GM21786 (cell line): ENCODE measurements at regions not wholly inside any gene's neighbourhood (a gene's known extent, or its start where the extent isn't known, plus 50 kb on each side); places are given as distances from the start of the nearest gene placed in this dataset.

ENCODE experiments used
- ATAC-seq: cut with Tn5 transposase; IDR thresholded peaks from one replicate; pipeline ENCODE4 v1.9.1; 2021; ENCODE audit not compliant: unreplicated experiment

DNA sequence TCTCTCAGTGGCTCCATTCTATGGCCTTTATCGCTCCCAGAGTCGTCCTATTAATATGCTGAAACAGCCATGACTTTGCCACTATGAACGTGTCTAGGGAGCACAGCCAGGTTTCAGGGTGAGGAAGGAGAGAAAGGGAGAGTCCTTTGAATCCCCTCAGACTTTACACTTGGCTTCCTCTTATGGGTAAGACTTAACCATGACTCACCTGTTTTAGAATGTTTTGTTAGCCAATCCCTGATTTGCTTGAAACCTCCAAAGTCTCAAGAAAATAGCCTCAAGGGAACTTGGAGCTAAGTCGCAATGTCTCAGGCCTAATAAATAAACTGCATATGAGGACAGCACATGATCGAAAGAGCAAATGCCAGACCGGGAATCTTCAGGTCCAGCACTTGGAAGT lies 131.2 kb upstream of the RCN1 start:
- ATAC-seq = no peak

DNA sequence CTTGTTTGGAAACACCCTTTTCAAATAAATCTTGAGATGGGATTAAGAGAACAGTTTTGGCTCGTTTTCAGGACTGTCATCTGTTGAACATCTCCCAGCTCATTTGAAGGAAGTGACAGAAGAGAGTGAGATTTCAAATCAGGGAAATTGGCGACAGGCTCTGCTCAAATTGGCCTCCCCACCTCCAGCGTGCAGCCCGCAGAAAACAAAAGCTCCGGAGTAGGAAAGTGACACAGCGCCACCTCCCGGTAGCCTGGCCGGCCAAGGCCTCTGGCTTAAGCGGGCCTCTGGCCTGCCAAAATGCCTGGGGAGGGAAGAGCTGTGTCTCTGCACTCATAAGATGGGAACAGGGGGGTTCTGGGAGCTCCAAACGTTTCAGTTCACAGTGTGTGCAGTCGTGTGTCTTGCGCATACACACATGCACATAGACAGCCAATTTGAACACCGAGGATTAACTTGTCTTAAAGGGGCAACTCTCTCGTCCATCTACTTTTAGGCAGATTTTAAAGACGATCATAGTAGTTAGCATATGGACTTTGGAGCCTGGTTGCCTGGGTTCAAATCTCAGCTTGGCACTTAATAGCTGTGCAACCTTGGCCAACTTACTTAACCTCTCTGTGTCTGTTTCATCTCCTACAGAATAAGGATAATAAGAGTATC lies 132.7 kb upstream of the RCN1 start:
- peak; percentile 83 for ATAC-seq

DNA sequence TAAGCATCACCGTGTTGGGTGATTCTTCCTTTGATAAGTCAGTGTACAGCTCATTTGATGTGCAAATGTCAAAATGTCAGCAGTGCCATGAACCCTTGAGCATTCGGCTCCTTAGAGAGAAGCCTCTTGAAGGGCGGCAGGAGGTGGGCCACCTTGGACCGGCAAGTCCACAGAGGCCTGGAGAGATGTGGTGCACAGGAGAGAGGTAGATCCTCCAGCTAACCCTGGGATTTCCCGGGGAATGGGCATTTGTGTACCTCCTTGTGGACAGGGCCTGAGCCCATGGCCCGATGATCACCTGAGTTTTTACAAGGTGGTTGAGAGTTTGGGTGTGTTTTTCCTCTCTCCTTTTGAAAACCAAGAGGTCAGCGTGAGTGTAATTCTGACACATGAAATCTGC lies 133.2 kb upstream of the RCN1 start:
- no peak for ATAC-seq

DNA sequence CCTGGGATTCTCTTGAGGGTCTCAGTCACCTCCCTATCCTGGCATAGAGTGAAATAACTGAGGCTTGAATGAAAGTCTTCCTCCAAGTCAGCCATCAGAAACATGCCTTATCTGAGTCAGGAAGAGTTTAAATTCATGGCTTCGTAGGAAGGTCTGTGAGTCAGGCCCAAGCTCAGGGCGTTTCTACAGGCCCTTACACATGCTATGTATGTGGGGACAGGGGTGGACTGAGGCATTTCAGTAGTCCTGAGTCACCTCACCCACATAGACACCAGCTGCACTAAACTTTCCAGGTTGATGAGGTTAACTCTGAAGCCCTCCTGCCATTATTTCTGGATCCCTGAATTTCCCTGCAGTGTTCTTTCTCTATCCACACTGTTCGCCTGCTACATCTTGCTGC lies 134.6 kb upstream of the RCN1 start:
- ATAC-seq = no peak

DNA sequence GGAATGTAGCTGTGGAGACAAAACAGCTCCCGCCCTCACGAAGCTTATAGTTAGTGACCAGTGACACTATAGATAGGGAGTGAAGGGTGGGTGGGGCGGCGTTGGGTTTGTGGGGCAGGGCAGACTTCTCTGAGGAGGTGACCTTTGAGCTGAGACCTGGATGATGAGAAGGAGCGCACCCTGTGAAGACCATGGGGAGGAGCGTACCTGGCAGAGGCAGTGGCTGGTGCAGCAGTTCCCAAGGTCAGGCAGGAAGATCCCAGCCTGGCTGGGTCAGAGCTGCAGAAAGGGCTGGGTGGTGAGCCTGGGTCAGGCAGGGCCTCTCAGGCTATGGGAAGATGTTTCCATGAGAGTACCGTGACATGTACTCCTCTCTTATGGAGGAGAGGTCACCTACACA lies 135.0 kb upstream of the RCN1 start:
- ATAC-seq = no peak

DNA sequence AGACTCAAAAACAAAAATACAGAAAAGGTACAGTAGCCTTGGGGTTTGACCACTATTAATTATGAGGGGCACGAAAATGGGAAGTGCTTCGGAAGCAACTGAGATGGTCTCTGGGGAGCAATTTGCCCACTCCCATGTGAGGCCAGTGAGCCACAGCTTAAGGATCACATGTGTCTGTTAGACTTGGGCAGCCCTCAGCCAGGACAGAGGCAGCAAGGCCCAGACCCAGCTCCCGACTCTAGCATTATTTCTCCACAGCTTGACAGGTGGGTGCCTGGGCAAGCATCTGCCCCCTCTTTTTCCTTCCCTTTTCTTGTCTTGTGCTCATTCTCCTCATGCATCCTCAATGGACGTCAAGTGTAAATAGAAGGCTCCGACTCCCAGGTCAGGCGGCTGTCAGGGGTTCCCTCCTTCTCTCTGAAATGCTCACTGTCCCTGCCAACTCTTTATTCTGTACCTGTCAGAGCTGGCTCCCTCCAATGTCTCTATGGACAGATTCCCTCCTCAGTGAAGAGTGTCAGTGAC lies 137.0 kb upstream of the RCN1 start:
- no peak for ATAC-seq

DNA sequence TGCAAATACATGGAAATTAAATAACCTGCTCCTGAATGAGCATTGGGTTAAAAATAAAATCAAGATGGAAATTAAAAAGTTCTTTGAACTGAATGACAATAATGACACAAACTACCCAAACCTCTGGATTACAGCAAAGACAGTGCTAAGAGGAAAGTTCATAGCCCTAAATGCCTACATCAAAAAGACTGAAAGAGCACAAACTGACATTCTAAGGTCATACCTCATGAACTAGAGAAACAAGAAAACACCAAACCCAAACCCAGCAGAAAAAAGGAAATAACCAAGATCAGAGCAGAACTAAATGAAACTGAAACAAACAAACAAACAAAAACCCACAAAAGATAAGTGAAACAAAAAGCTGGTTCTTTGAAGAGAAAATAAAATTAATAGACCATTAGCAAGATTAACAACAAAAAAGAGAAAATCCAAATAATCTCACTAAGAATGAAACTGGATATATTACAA lies 138.6 kb upstream of the PAX6 start:
- ATAC-seq = peak; percentile 64

DNA sequence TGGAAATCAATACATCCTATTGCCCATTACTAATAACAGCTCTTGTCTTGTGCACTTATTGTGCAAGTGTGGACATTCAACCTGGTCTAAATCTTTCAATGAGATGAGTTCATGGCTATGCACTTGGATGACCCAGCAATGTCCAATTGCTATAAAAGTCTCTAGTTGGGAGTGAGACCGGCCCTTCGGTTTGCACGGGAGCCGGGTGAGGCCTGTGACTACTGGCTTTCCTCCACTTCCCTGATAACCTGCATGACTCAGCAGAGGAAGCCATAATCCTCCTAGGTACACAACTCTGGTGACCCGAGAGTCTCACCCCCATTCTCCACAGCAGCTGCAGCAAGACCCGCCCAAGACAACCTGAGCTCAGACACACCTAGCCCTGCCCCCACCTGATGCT lies 135.9 kb upstream of the PAX6 start:
- ATAC-seq = no peak

DNA sequence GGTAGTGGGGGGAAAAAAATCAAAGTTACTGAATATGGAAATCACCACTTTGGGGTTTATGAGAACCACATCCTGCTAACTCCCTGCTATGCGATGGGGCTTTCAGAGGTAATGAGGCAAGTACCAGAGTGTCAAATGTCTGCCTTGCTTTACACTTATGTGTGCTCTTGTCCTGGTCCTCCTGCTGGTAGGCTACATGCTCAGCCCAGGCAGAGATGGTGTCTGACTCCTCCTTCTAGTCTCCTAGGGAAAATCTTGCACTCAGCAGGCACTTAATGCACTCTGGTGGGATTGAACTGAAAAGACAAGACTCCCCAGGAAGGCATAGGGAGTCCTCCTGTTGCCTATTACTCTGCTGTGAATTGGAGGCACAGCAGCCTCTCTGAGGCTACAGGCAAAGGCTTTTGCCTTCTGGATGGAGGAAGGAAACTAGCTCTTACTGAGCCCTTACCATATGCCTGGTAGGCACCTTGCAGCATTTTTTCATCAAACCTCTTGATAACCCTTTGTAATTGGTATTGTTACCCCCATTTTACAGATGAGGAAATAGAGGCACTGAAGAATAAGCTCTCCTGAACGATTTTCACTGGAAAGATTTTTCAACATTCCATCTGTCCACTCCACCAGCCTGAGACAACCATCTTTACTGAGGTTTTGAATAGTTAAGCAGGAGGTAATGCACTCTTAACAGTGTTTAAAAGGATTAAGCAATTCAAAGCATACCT lies 132.1 kb upstream of the PAX6 start:
- peak; percentile 96 for ATAC-seq

DNA sequence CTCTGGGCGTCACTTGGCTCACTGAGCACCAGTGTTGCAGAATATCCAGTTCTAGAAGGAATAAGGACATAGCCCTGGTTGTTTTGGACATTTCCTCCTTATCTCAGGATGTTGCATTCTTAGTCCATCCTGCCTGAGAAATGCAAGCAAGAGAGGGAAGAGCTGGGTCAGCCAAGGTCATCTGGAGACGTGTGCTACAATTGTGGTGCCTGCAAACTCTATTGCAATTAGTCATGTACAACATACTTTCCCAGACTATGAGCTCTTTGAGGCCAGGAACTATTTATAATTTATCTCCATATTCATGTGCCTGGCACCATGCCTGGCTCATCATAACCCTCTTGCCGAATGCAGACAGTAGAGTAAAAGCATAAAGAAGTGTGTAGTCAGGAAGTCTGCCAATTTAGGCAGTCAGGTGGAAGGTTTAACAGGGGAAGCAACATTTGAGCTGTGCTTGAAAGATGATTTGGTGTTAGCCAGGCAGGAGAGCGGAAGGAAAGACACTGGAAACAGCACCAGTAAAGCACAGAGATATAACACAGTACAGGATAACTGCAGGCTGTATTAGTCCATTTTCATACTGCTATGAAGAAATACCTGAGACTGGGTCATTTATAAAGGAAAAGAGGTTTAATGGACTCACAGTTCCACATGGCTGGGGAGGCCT lies 129.4 kb upstream of the PAX6 start:
- no peak for ATAC-seq

DNA sequence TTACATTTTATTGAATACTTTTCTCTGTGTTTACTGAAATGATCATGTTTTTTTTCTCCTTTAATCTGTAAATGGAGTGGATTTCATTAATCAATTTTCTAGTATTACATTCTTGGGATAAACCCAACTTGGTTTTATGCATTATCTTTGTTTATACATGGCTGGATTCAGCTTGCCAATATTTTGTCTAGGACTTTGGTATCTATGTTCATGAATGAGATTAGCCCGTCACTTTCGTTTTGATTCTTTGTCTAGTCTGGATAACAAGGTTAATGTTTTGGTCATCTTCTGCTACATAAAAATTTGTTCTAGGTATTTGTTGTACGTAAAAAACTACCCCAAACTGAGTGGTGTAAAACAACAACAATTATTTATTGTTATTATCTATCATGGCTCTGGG lies 127.9 kb upstream of the PAX6 start:
- ATAC-seq = no peak

DNA sequence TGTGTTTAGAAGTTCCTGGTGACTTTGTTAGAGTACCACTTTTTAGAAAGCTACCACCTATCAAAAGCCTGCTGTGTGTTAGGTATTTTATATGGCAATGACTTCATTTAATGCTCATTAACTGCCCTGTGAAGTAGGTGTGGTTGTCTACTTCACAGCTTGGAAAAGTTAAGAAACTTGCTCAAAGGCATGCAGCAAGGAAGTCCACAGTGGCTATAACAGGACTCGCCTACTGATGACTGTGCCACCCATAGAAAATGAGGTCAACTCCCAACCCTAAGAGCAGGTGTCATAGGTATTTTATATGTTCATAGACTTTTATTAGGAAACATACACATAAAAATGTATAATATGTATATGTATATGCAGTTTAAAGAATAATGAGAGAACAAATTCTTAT lies 125.2 kb upstream of the PAX6 start:
- no peak for ATAC-seq

DNA sequence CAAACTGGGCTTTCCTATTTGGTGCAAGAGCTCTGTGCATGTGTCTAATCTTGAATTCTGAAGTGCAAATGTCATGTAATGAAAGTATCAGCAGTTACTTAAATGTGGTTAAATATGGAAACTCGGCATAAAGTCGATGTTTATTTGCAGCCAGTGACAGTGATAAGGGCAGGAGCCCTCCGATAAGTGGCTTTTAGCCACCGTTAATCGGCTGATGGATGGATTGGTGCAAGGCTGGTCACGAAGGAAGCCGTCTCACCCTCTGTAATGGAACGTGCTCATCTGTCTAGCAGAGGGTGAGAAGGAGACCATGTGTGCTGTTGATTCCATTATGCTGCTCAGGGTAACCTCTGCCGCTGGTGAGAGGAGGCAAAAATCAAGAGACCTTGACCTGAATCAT lies 121.8 kb upstream of the PAX6 start:
- no peak for ATAC-seq

DNA sequence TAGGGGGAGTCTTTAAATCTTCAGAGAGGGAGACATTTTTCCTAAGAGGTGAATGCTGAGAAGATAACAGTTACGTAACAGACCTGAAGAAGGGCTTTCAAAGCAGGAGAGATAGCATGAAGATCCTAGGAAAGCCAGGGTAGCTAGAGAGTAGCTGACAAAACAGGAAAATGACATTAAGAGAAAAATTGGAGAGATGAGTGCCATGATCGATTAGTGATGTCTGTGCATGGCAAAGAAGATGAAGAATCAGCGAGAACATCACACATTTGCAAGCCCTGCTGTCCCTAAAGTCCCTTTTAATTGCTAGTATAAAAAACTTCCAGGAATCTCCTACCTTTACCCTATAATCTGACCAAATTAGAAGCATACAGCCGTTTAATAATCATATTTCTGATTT lies 116.9 kb upstream of the PAX6 start:
- ATAC-seq = no peak

DNA sequence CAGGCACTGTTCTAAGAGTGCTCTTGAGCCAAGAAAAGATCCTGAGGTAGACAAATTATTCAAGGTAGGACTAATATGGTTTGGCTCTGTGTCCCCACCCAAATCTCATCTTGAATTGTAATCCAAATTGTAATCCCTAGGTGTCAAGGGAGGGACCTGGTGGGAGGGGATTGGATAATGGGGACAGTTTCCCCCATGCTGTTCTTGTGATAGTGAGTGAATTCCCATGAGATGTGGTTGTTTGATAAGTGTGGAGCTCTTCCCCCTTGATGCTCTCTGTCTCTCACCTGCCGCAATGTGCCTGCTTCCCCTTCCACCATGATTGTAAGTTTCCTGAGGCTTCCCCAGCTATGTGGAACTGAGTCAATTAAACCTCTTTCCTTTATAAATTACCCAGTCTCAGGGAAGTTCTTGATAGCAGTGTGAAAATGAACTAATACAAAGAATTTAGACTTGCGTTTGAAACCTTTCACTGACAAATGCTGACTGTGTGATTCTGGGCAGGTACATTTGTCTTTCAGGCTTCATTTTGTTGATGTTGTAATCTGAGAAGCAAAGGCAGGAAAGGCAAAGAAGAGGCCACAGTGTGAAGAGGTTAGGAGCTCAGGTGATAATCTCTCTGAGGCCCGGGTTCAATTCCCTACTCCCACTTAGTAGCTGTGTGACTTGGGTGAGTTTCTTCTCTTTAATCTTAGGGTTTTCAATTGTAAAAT lies 115.8 kb upstream of the PAX6 start:
- ATAC-seq = no peak

DNA sequence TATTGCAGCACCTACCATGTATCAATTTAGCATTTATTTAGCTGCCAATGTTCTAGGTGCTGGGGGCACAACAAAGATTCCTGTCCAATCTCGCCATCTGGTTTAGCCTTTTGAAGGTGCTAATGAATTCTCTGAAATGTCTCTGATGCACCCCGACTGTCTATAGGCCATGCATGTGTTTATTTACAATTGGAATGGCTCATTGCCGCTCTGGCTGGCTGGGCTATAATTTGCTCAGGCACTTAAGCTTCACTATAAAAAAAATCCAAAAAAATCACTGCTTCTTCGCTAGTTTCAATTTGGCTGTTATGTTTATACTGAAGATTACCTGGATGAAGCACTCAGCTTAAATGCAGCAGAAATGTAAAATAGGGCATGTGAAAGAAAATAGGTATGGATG lies 115.0 kb upstream of the PAX6 start:
- no peak for ATAC-seq

DNA sequence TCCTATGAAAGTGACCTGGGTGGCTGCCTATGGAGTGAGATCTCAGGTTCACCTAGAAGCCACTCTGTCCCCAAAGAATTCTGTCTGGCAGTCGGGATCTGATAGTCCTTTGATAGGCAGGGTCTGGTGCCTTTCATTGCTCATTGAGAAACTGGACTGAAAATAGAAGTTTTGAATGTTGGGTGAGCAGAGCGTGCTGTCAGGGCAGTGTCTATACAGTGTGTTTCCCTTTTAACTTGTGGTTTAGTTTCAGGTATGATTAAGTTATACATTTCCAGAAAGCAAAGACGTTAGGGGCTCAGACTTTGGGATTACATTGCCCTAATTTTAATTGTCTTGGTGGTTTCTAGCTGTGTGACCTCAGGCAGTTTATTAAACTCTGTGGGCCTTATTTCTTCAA lies 111.3 kb upstream of the PAX6 start:
- no peak for ATAC-seq

DNA sequence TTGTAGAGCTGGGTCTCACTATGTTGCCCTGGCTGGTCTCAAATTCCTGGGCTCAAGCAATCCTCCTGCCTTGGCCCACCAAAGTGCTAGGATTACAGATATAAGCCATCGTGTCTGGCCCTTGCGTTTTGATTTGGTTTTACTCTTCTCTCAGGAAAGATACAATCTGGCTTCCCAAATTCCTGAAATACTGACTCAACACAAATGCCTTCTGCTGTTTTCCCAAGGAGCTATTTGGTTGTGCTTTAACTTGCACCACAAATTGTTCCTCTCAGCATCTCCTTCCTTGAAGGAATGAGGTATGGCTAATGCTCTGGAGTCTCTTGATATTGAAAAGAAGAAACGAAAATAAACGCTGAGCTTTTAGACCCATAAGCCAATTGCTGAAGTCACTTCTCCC lies 110.0 kb upstream of the PAX6 start:
- ATAC-seq = no peak

DNA sequence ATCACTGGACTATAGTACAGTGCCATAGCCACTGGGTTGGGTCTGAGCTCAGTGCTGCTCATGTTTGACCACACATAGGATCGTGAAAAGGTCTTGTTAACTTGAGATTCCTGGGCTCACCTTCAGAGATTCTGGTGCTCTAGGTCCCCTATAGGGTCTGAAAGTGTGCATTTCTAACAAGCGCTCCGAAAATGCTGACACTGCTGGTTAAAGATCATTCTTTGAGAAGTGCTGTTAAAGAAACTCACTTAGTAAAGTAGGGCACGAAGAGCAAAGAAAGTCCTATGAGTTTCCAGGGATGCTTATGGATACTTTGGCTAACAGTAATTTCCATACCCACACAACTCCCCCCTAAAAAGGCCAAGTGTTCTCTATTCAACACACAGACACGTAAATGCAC lies 108.1 kb upstream of the PAX6 start:
- ATAC-seq = no peak

DNA sequence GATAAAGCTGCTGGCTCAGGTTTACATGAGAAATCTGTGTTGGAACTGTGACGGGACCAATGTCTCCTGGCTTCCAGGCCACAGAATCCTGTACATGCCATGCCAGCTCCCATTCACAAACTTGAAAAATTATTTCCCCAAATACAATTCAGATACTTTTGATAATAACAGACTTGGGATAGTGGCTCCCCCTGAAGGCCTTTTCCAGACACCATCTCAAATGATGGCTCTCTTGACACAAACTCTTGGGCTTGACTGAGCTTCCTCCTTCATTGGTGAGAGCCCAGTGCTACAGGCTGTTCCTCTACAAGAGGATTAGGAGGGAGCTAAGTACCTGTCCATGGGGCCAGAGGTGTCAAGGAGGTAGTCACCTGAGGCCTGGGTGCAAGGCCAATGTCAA lies 104.7 kb upstream of the PAX6 start:
- ATAC-seq = no peak

DNA sequence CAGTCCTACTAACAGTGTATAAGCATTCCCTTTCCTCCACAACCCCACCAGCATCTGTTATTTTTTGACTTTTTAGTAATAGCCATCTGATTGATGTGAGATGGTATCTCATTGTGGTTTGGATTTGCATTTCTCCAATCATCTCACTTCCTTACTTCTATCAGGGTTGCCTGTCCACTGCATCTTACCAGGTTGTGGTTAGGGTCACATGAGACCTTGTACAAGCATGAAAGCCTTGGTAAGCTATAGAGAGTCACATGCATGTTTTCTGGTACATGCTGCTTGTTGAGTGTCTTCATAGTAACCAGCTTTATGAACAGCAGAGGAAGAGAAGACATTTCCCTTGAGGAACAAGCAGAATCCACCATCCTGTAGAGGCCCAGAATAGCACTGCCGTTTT lies 102.9 kb upstream of the PAX6 start:
- ATAC-seq = no peak

DNA sequence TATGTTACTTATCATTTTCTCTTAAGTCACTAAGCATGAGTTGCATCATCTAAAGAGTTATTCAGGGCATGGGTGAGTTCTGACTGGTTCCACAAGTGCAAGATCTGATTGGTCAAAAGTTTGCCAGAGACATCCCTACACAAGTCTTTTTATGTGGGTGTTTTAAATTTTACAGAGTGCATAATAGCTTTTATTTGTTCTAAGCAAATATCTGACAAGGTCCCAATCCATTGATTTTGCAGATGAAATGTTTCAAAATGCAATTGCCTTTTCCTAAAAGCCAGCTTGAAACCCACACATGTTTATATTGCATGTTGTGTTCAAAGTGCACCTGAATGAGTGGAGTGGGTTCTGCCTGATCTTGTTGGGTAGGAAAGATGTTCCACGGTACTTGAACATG lies 101.7 kb upstream of the PAX6 start:
- ATAC-seq = no peak
